Choroid plexus epithelial cell (primary cell): ENCODE measurements at regions not wholly inside any gene's neighbourhood (a gene's known extent, or its start where the extent isn't known, plus 50 kb on each side); places are given as distances from the start of the nearest gene placed in this dataset.

Experiments
- DNase-seq: peaks from one replicate; pipeline ENCODE4 v3.0.0-alpha.2; 2010; ENCODE audit warnings: low read depth
- H3K4me3 ChIP-seq: 2 replicates; pipeline ENCODE4 v1.5.1; 2011; ENCODE audit warnings: low read depth, mild to moderate bottlenecking, control low read depth, low read length, moderate library complexity
- TF ChIP-seq, protein P1 (sequence below): conservative IDR thresholded peaks from 2 replicates; pipeline ENCODE4 v1.5.1; 2011; ENCODE audit warnings: low read depth, mild to moderate bottlenecking, control low read depth, inconsistent platforms, low read length, moderate library complexity

DNA sequence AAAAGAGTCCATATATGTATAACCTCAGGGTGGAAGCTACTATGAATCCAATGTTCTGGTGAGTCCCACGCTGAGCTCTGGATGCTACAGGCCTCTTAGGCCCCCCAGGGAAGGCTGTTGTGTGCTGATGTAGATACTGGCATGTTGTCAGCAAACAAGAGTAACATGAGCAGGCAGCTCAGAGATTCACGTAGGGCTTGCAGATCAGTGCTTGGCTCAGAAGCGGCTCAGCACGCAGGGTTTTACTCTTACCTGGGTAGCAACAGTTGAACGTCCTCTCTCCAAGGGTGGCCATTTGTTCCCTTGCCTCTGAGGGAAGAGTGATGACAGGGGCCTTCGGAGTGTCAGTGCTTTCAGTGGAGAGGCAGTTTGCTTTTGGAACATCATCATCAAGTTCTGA is 93.4 kb downstream of the ZFP64 start:
- H3K4me3 ChIP-seq, result no peak overlapping the region
- TF ChIP-seq, protein P1, sequence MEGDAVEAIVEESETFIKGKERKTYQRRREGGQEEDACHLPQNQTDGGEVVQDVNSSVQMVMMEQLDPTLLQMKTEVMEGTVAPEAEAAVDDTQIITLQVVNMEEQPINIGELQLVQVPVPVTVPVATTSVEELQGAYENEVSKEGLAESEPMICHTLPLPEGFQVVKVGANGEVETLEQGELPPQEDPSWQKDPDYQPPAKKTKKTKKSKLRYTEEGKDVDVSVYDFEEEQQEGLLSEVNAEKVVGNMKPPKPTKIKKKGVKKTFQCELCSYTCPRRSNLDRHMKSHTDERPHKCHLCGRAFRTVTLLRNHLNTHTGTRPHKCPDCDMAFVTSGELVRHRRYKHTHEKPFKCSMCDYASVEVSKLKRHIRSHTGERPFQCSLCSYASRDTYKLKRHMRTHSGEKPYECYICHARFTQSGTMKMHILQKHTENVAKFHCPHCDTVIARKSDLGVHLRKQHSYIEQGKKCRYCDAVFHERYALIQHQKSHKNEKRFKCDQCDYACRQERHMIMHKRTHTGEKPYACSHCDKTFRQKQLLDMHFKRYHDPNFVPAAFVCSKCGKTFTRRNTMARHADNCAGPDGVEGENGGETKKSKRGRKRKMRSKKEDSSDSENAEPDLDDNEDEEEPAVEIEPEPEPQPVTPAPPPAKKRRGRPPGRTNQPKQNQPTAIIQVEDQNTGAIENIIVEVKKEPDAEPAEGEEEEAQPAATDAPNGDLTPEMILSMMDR, result no peak
- DNase-seq, result no peak

- no peak overlapping the region for H3K4me3 ChIP-seq
- no peak for DNase-seq
- TF ChIP-seq, protein P1, result no peak
Measured at GRCh38 chr20:52096117-52096516, 95.5 kb downstream of the ZFP64 start.

- no peak for DNase-seq
- H3K4me3 ChIP-seq, result no peak overlapping the region
- TF ChIP-seq, protein P1, result no peak
Measured at GRCh38 chr20:52094693-52095092, 96.9 kb downstream of the ZFP64 start.

DNA sequence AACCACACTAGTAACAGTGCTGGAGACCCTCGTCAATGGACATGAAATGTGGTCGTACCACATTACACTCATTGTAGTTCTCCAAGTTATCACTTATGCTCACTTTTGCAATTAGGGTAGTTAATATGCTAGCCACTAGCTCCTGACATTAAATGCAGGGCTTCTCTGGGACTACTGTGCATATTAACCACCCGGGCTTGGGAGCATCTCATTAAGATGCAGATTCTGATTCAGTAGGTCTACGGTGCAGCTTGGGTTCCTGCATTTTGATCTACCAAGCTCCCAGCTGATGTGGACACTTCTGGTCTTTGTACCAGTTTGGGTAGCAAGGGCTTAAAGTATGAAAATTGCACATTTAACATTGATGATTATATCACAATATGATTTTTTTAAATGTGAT is 98.0 kb downstream of the ZFP64 start:
- H3K4me3 ChIP-seq, result no peak overlapping the region
- DNase-seq, result no peak
- TF ChIP-seq, protein P1, result no peak

- H3K4me3 ChIP-seq, result no peak overlapping the region
- TF ChIP-seq, protein P1, result no peak
- DNase-seq, result no peak
Measured at GRCh38 chr20:52090035-52090434, 101.5 kb downstream of the ZFP64 start.

- no peak overlapping the region for H3K4me3 ChIP-seq
- no peak for DNase-seq
- TF ChIP-seq, protein P1, result no peak
Measured at GRCh38 chr20:52087471-52087870, 104.1 kb downstream of the ZFP64 start.

- no peak overlapping the region for H3K4me3 ChIP-seq
- TF ChIP-seq, protein P1, result no peak
- DNase-seq, result no peak
Measured at GRCh38 chr20:52086878-52087277, 104.7 kb downstream of the ZFP64 start.
